ENCODE measurements at regions not wholly inside any gene's neighbourhood (a gene's known extent, or its start where the extent isn't known, plus 50 kb on each side); places are given as distances from the start of the nearest gene placed in this dataset.
"Not testable (repeated sequence)": the region's sequence is repeated elsewhere in the genome, so short reads cannot be mapped to it uniquely, and the experiment has no call there.

GRCh38 chr5:2151301-2151888 is 268.7 kb upstream of the IRX4 start:
- not testable (repeated sequence) for DNase-seq (ENCODE audit: low read depth, low spot score)

- DNase-seq (ENCODE audit: low read depth, low spot score), result no peak
These were observed 266.4 kb upstream of the IRX4 start for GRCh38 chr5:2149195-2149539.

GRCh38 chr5:2148312-2149194 is 265.8 kb upstream of the IRX4 start:
- DNase-seq (ENCODE audit: low read depth, low spot score), result no peak

GRCh38 chr5:2147504-2148311 is 265.0 kb upstream of the IRX4 start:
- DNase-seq (ENCODE audit: low read depth, low spot score), result no peak

- DNase-seq (ENCODE audit: low read depth, low spot score), result no peak
These were observed 261.1 kb upstream of the IRX4 start for GRCh38 chr5:2143646-2144353.

GRCh38 chr5:2143088-2143487 is 260.4 kb upstream of the IRX4 start:
- DNase-seq (ENCODE audit: low read depth, low spot score), result no peak

- DNase-seq (ENCODE audit: low read depth, low spot score), result no peak
These were observed 259.8 kb upstream of the IRX4 start for GRCh38 chr5:2142456-2142954.

- no peak for DNase-seq (ENCODE audit: low read depth, low spot score)
These were observed 258.7 kb upstream of the IRX4 start for GRCh38 chr5:2141254-2142000.

- DNase-seq (ENCODE audit: low read depth, low spot score), result no peak
These were observed 257.9 kb upstream of the IRX4 start for GRCh38 chr5:2140501-2141175.

GRCh38 chr5:2139478-2139877 is 256.8 kb upstream of the IRX4 start:
- DNase-seq (ENCODE audit: low read depth, low spot score), result no peak

GRCh38 chr5:2138896-2139295 is 256.2 kb upstream of the IRX4 start:
- DNase-seq (ENCODE audit: low read depth, low spot score), result no peak

GRCh38 chr5:2137444-2138050 is 254.8 kb upstream of the IRX4 start:
- DNase-seq (ENCODE audit: low read depth, low spot score), result no peak

GRCh38 chr5:2136728-2137333 is 254.1 kb upstream of the IRX4 start:
- no peak for DNase-seq (ENCODE audit: low read depth, low spot score)

- no peak for DNase-seq (ENCODE audit: low read depth, low spot score)
These were observed 253.1 kb upstream of the IRX4 start for GRCh38 chr5:2135833-2136232.

GRCh38 chr5:2135354-2135753 is 252.6 kb upstream of the IRX4 start:
- no peak for DNase-seq (ENCODE audit: low read depth, low spot score)

GRCh38 chr5:2134543-2135292 is 252.0 kb upstream of the IRX4 start:
- DNase-seq (ENCODE audit: low read depth, low spot score), result no peak

- DNase-seq (ENCODE audit: low read depth, low spot score), result no peak
These were observed 251.2 kb upstream of the IRX4 start for GRCh38 chr5:2133936-2134335.

GRCh38 chr5:2133080-2133479 is 250.4 kb upstream of the IRX4 start:
- no peak for DNase-seq (ENCODE audit: low read depth, low spot score)

GRCh38 chr5:2132497-2132847 is 249.7 kb upstream of the IRX4 start:
- DNase-seq (ENCODE audit: low read depth, low spot score), result no peak
